ENCODE measurements at regions not wholly inside any gene's neighbourhood (a gene's known extent, or its start where the extent isn't known, plus 50 kb on each side); places are given as distances from the start of the nearest gene placed in this dataset.

GRCh38 chr16:50981951-50982350, 169.1 kb downstream of the SALL1 start:
- Mint-ChIP-seq H3K4me1 (ENCODE audit: low read depth in 2 of 2) (no peaks in the 10 kb centered on the region), H3K27me3 (peaks cover 0 to 8% of the 10 kb centered on the region in 2 donors), H3K27ac (no peak overlapping the region), H3K4me3 (no peak overlapping the region), H3K9me3 (no peaks in the 10 kb centered on the region), H3K36me3 (no peaks in the 10 kb centered on the region)
- DNase-seq (ENCODE audit: low spot score) (no peak), ATAC-seq (no peak)

- no peaks in the 10 kb centered on the region for H3K36me3 Mint-ChIP-seq
- DNase-seq (ENCODE audit: low spot score): no peak
- peaks cover 8 to 9% of the 10 kb centered on the region in 2 donors for H3K27me3 Mint-ChIP-seq
- no peak overlapping the region for H3K4me3 Mint-ChIP-seq
- no peak overlapping the region for H3K27ac Mint-ChIP-seq
- no peaks in the 10 kb centered on the region for H3K9me3 Mint-ChIP-seq
- ATAC-seq: no peak
- H3K4me1 Mint-ChIP-seq (ENCODE audit: low read depth in 2 of 2): no peaks in the 10 kb centered on the region
Measured at GRCh38 chr16:50980666-50981065, 170.4 kb downstream of the SALL1 start.

GRCh38 chr16:50979806-50980620, 171.1 kb downstream of the SALL1 start:
- Mint-ChIP-seq H3K36me3 (no peaks in the 10 kb centered on the region), H3K4me1 (ENCODE audit: low read depth in 2 of 2) (no peaks in the 10 kb centered on the region), H3K9me3 (no peaks in the 10 kb centered on the region), H3K27ac (no peak overlapping the region), H3K27me3 (peaks cover 11 to 15% of the 10 kb centered on the region in 2 donors), H3K4me3 (no peak overlapping the region)
- DNase-seq (ENCODE audit: low spot score) (no peak), ATAC-seq (no peak)

GRCh38 chr16:50977138-50977537, 173.9 kb downstream of the SALL1 start:
- no peaks in the 10 kb centered on the region for H3K9me3 Mint-ChIP-seq
- no peak overlapping the region for H3K27ac Mint-ChIP-seq
- H3K27me3 Mint-ChIP-seq: peaks cover 12 to 15% of the 10 kb centered on the region in 2 donors
- ATAC-seq (no peak), DNase-seq (ENCODE audit: low spot score) (no peak)
- H3K36me3 Mint-ChIP-seq: no peaks in the 10 kb centered on the region
- H3K4me3 Mint-ChIP-seq: no peak overlapping the region
- no peaks in the 10 kb centered on the region for H3K4me1 Mint-ChIP-seq (ENCODE audit: low read depth in 2 of 2)

- Mint-ChIP-seq H3K27ac (no peak overlapping the region), H3K9me3 (no peaks in the 10 kb centered on the region), H3K4me1 (ENCODE audit: low read depth in 2 of 2) (no peaks in the 10 kb centered on the region), H3K4me3 (no peak overlapping the region), H3K27me3 (peaks cover 9 to 29% of the 10 kb centered on the region in 2 donors), H3K36me3 (no peaks in the 10 kb centered on the region)
- ATAC-seq (no peak), DNase-seq (ENCODE audit: low spot score) (no peak)
Measured at GRCh38 chr16:50974438-50975036, 176.5 kb downstream of the SALL1 start.

GRCh38 chr16:50972876-50973275, 178.2 kb downstream of the SALL1 start:
- Mint-ChIP-seq H3K27ac (no peak overlapping the region), H3K4me1 (ENCODE audit: low read depth in 2 of 2) (no peaks in the 10 kb centered on the region), H3K27me3 (peaks cover 9 to 29% of the 10 kb centered on the region in 2 donors), H3K4me3 (no peak overlapping the region), H3K9me3 (no peaks in the 10 kb centered on the region), H3K36me3 (no peaks in the 10 kb centered on the region)
- DNase-seq (ENCODE audit: low spot score) (no peak), ATAC-seq (no peak)

GRCh38 chr16:50970281-50970680, 180.8 kb downstream of the SALL1 start:
- H3K27ac Mint-ChIP-seq: no peak overlapping the region
- H3K4me1 Mint-ChIP-seq (ENCODE audit: low read depth in 2 of 2): no peaks in the 10 kb centered on the region
- no peaks in the 10 kb centered on the region for H3K9me3 Mint-ChIP-seq
- no peak overlapping the region for H3K4me3 Mint-ChIP-seq
- H3K36me3 Mint-ChIP-seq: no peaks in the 10 kb centered on the region
- peaks cover 7 to 23% of the 10 kb centered on the region in 2 donors for H3K27me3 Mint-ChIP-seq
- DNase-seq (ENCODE audit: low spot score) (no peak), ATAC-seq (no peak)

- H3K36me3 Mint-ChIP-seq: no peaks in the 10 kb centered on the region
- DNase-seq (ENCODE audit: low spot score): no peak
- H3K4me1 Mint-ChIP-seq (ENCODE audit: low read depth in 2 of 2): no peaks in the 10 kb centered on the region
- no peak overlapping the region for H3K4me3 Mint-ChIP-seq
- no peak overlapping the region for H3K27ac Mint-ChIP-seq
- no peak for ATAC-seq
- peaks cover 3 to 28% of the 10 kb centered on the region in 2 donors for H3K27me3 Mint-ChIP-seq
- no peaks in the 10 kb centered on the region for H3K9me3 Mint-ChIP-seq
Measured at GRCh38 chr16:50967827-50968612, 183.1 kb downstream of the SALL1 start.

GRCh38 chr16:50964491-50964890, 186.6 kb downstream of the SALL1 start:
- no peak for DNase-seq (ENCODE audit: low spot score)
- no peak for ATAC-seq
- H3K36me3 Mint-ChIP-seq: no peaks in the 10 kb centered on the region
- no peak overlapping the region for H3K27ac Mint-ChIP-seq
- peaks cover 9 to 35% of the 10 kb centered on the region in 2 donors for H3K27me3 Mint-ChIP-seq
- no peak overlapping the region for H3K4me3 Mint-ChIP-seq
- H3K4me1 Mint-ChIP-seq (ENCODE audit: low read depth in 2 of 2): no peaks in the 10 kb centered on the region
- H3K9me3 Mint-ChIP-seq: no peaks in the 10 kb centered on the region

- H3K36me3 Mint-ChIP-seq: no peaks in the 10 kb centered on the region
- H3K4me3 Mint-ChIP-seq: no peak overlapping the region
- H3K9me3 Mint-ChIP-seq: no peaks in the 10 kb centered on the region
- no peak overlapping the region for H3K27ac Mint-ChIP-seq
- no peak for DNase-seq (ENCODE audit: low spot score)
- H3K27me3 Mint-ChIP-seq: peaks cover 11 to 34% of the 10 kb centered on the region in 2 donors
- no peaks in the 10 kb centered on the region for H3K4me1 Mint-ChIP-seq (ENCODE audit: low read depth in 2 of 2)
- no peak for ATAC-seq
Measured at GRCh38 chr16:50961952-50962351, 189.1 kb downstream of the SALL1 start.

DNA sequence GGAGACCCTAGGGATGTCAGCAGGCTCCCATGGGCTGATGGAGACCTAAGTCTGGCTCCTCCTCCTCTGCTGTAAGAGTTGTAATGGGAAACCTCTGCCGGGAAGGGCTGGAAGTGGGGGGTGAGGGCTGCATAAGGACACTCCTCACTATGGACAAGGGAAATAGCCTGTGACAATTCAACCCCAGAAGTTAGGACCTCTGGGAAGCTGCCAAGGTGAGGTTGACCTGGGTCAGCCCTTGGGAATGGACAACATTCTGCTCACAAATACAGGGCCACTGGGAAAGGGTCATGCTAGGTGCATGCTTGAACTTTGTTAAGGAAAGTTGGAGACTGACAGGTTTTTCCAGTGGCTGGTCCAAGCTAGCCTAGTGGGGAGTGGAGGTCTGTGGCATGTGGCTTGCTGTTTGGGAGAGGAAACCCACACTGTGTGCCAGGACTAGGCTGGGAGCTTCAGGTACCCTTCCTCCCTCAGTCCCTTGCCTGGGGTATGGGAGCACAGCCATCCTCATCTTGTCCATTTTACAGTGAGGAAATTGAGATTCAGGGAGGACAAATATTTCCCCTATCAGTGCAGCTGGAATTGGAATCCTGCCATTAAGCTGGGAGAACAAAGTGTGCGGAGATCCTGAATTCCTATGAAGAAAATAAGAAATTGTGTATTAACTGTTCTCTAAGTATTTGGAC, 190.4 kb downstream of the SALL1 start:
- no peaks in the 10 kb centered on the region for H3K4me1 Mint-ChIP-seq (ENCODE audit: low read depth in 2 of 2)
- DNase-seq (ENCODE audit: low spot score) (no peak), ATAC-seq (no peak)
- no peaks in the 10 kb centered on the region for H3K9me3 Mint-ChIP-seq
- H3K36me3 Mint-ChIP-seq: no peaks in the 10 kb centered on the region
- H3K4me3 Mint-ChIP-seq: no peak overlapping the region
- H3K27me3 Mint-ChIP-seq: peaks cover 11 to 27% of the 10 kb centered on the region in 2 donors
- H3K27ac Mint-ChIP-seq: no peak overlapping the region

DNA sequence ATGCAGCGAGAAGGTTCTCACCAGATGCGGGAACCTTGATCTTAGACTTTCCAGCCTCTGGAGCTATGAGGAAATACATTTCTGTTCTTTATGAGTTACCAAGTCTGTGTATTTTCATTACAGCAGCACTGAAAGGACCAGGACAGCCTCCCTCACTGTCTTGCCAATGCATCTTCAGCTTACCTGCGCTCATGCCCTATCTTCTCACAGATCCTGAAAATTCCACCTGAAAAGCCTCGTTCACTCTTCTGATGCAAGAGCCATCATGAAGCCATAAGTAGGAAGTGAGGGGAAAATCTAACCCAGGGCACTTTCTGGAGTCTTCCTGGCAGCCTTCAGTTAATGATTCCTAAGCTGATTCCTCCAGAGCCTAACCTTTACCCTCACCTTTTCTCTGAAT, 194.0 kb downstream of the SALL1 start:
- H3K9me3 Mint-ChIP-seq: no peaks in the 10 kb centered on the region
- DNase-seq (ENCODE audit: low spot score): no peak
- H3K4me1 Mint-ChIP-seq (ENCODE audit: low read depth in 2 of 2): no peaks in the 10 kb centered on the region

DNA sequence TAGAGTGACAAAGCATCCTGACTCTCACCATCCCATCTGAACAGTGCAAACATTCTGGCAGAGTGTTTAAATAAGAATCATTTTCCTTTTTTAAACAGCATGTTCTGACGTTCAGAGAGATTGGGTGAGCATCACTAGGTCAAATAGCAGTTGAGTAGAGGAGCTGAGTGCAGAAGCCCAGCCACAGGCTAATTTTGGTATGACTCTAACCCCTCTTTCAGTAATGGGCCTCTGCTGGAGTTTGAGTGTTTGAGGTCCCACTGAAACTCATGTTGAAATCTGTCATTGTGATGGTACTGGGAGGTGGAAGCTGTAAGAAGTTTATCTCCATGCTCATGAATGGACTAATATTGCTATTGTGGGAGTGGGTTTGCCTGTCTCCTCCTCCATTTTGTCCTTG, 194.4 kb downstream of the SALL1 start:
- H3K4me3 Mint-ChIP-seq: no peak overlapping the region
- ATAC-seq: no peak
- no peaks in the 10 kb centered on the region for H3K36me3 Mint-ChIP-seq
- DNase-seq (ENCODE audit: low spot score): no peak
- H3K27ac Mint-ChIP-seq: no peak overlapping the region
- peaks cover 12 to 30% of the 10 kb centered on the region in 2 donors for H3K27me3 Mint-ChIP-seq
- no peaks in the 10 kb centered on the region for H3K4me1 Mint-ChIP-seq (ENCODE audit: low read depth in 2 of 2)
- no peaks in the 10 kb centered on the region for H3K9me3 Mint-ChIP-seq

More for the DNA sequence above, 194.0 kb downstream of the SALL1 start:
- no peak overlapping the region for H3K27ac Mint-ChIP-seq
- no peak for ATAC-seq
- H3K27me3 Mint-ChIP-seq: peaks cover 12 to 32% of the 10 kb centered on the region in 2 donors
- H3K4me3 Mint-ChIP-seq: no peak overlapping the region
- H3K36me3 Mint-ChIP-seq: no peaks in the 10 kb centered on the region
